HG03060 (cell line): ENCODE measurements at regions not wholly inside any gene's neighbourhood (a gene's known extent, or its start where the extent isn't known, plus 50 kb on each side); places are given as distances from the start of the nearest gene placed in this dataset.

ENCODE experiments used
- ATAC-seq: cut with Tn5 transposase; IDR thresholded peaks from one replicate; pipeline ENCODE4 v1.9.1; 2021; ENCODE audit warnings: low read depth, moderate number of reproducible peaks; ENCODE audit not compliant: unreplicated experiment

DNA sequence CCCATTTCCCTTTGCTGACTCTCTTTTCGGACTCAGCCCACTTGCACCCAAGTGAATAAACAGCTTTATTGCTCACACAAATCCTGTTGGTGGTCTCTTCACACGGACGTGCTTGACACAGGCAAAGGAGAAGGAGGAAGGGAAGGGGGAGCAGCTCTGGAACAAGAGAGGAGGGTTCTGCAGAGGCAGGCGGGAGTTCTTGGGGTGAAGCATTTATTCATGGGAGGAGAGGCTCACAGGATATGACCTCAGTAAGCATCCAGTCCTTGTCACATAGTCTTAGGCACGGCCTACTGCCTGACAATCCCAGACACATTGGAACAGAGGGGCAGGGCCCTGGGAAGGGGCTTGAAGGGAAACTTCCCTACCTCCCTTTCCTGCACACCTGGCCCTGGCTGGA is 171.7 kb upstream of the HS6ST1 start:
- no peak for ATAC-seq

- ATAC-seq, result no peak
Measured at GRCh38 chr2:128490881-128491691, 172.4 kb upstream of the HS6ST1 start.

- ATAC-seq, result no peak
Measured at GRCh38 chr2:128491692-128492244, 173.1 kb upstream of the HS6ST1 start.

GRCh38 chr2:128492966-128493811 is 174.5 kb upstream of the HS6ST1 start:
- no peak for ATAC-seq

DNA sequence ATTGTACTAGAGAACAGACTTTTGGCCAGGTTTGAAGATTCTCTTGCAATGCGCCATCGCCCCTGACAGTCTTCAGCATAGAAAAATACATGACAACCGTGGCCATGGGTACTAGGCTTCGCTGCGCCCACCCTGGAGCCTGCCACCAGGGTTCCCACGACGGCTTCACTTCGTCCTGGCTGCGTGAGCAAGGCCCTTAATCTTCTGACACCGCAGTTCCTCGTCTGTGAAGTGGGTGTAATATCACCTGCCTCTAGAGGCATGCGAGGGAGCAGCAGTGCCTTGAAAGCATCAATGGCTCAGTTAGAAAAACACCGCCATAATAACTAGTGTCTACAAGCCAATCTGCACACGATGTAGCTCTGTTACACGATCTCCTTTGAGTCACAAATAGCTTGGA is 175.2 kb upstream of the HS6ST1 start:
- ATAC-seq, result no peak

- no peak for ATAC-seq
Measured at GRCh38 chr2:128494307-128494639, 175.6 kb upstream of the HS6ST1 start.

DNA sequence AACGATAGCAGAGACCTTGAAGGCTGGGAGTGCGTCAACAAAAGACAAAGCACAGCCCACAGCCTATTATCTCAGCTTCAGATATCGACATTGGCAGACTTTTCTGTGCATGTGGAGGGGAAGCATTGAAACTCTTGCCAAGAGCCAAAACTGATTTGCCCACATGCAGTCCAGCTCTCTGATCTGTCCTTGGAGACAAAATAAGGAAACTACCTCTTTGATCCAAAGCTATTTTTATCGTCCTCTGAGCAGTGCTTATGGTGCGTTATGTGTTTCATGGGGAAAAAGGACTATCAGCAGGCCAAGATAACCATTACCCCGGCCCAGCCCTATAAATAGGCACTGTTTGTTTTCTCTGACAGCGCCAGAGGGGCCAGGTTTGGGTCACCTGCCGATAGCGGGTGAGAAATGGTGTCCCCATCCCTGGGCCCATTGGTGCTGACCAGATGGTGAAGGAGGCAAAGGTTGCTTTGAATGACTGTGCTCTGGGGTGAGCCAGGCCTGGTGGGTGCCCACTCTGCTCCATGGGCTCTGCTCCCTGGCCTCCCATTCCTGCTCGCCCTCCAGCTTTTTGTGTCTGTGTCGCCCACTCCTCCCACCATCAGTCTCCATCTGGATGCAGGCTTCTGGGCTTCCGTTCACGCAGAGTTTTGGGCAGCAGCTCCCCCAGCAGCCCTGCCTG is 176.1 kb upstream of the HS6ST1 start:
- no peak for ATAC-seq

DNA sequence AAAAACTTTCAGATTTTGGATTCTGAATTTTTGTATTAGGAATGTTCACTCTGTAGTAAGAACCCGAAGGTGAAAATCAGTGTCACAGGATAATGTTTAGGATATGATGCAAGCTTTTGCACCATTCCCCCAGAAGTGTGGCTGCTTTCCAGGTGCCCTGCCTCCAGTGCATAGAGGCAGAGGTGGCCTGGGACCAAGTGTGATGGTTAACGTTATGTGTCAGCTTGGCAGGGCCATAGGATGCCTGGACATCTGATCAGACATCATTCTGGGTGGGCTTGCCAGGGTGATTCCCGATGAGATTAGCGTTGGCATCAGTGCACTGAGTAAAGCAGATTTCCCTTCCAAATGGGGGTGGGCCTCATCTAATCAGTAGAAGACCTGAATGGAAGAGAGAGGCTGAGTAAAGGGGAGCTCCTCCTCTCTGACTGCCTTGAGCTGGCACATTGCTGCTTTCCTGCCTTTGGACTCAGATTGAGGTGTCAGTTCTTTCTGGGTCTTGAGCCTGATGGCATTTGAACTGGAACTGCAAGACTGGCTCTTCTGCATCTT is 177.4 kb upstream of the HS6ST1 start:
- ATAC-seq, result no peak

DNA sequence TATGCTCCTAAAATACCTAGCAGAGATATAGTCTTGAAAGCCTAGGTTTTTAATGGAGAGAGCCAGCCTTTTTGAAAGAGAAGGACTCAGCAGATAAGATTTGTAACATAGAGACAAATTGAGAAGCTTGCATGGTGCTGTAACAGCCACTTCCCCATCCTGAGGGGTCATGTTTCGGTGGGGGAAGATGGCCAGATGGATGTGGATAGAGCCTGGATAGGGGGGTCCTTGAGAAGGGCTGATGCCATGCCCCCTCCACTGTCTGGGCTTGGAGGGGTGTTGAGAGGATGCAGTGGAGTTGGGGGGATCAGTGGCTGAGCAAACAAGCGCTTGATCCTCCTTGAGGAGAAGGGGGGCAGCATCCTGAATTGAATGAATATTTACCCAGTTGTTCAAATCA is 178.0 kb upstream of the HS6ST1 start:
- ATAC-seq, result no peak

GRCh38 chr2:128497461-128497860 is 178.8 kb upstream of the HS6ST1 start:
- no peak for ATAC-seq

- ATAC-seq, result no peak
Measured at GRCh38 chr2:128498086-128498485, 179.4 kb upstream of the HS6ST1 start.

DNA sequence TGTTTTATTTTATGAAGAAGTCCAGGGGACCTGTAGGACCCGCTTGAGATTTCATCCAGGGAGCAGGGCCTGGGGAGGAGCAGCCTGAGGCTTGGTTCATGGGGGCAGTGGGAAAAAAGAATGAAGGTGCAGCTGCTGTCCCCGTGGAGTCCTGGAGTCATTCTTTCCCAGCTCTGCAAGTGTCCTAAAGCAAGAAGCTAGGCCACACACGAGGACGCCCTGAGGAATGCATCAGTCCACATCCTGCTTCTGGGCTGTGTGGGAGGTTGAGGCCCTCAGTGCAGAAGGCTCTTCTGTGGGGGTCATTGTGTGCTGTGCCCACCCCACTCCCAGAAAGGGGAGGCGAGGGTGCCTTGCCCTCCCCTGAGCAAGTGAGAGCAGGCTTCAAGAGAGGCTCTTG is 179.9 kb upstream of the HS6ST1 start:
- ATAC-seq, result no peak

GRCh38 chr2:128499367-128500137 is 180.9 kb upstream of the HS6ST1 start:
- no peak for ATAC-seq

DNA sequence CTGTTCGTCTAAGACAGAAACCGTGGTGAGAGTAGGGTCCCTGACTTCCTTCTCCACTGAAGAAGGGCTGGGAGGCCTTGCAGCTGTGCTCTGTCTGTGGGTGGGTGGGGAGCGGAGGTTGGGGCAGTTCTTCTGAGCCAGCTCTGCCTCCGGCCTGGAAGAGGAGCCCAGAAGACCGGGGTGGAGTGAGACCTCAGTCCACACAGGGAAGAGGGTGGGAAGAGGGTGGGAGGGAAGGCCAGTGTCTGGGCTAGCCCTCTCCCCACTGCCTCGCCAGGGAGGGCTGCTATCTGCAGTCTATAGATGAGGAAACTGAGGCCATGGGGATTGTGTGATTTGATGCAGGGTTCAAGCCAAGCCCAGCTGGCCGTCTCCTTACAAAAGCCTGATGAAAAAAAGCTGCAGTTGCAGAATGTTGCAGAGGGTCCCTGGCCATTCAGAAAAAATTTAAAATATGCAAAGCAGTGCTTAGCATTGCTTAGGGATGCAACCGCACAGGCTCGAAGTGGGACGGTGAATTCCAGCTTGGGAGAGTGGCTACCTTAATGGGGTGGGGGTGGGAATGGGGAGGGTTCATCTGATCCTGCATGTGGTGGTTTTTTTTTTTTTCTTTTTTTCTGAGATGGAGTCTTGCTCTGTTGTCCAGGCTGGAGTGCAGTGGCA is 181.6 kb upstream of the HS6ST1 start:
- no peak for ATAC-seq

- ATAC-seq, result no peak
Measured at GRCh38 chr2:128501006-128501690, 182.5 kb upstream of the HS6ST1 start.

DNA sequence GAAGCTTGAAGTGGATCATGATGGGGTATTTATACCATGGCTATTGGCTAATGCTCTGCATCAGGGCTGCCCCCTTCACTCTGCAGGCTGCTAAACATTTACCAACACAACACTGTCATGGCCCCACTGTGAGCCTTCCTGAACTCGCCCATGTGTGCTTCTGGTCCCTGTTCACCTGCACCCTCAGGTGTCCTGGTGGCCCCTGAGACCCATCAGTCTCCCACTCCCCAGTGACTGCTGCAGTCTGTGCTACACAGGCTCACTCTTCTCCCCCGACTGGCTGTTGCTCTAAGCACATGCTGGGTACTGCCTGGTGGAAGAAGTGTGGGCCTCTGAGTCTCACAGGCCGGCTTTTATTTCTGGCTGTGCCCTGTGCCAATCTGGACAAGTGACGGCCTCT is 183.0 kb upstream of the HS6ST1 start:
- no peak for ATAC-seq

GRCh38 chr2:128502200-128502599 is 183.5 kb upstream of the HS6ST1 start:
- no peak for ATAC-seq

DNA sequence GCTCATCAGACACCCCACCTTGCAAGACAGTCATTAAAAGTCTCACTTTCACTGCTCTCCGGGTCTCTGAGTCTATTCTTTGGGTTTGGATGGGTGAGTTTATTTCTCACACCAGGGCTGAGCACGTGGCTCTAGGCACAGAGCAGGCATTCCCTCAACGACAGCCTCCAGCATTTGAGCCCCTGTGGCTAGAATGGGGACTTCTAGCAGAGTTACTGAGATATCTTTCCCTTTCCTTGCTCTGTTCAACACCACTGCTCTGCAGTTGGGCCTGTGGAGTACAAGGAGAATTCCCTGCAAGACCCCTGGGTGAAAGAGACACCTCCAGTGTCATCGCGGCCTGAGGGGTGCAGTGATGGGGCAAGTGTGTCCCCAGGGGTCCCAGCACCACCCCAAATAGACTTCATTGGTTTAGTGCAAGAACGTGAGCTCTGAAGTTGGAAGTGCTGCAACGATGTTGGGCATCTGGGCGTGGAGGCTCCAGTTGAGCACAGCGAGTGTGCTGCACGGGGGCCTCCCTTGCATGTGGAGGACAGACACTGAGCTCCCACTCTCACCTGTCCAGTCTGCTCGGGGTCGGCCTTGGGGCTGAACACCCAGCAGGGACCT is 184.1 kb upstream of the HS6ST1 start:
- no peak for ATAC-seq
